ENCODE measurements at regions not wholly inside any gene's neighbourhood (a gene's known extent, or its start where the extent isn't known, plus 50 kb on each side); places are given as distances from the start of the nearest gene placed in this dataset.

DNA sequence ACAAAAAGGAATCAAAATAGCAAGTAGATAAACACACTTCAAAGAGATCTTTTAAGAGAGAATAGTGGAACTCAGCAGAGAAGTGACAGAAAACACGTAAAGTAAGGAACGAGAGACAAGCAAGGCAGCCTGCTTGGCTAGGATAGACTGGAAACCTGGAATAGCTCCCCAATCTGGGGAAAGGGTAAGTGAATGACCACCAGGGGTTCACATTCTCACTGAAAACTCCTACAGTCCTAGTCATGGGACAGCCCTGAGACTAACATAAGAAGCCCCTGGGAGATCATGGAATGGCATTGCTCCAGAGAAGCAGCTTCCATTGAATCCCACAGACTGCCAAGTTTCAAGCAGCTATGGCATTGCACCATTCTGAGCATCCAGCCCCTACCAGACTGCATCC, 363.6 kb upstream of the ARPP21 start:
- Histone ChIP-seq H3K36me3 (replicated peaks; ENCODE audit: low read depth, low read length) (no peaks in the 10 kb centered on the region), H3K4me3 (ENCODE audit: low read length) (no peak overlapping the region), H3K27me3 (ENCODE audit: low read depth, low read length) (no peaks in the 10 kb centered on the region), H3K27ac (ENCODE audit: low read length) (no peak overlapping the region), H3K9ac (ENCODE audit: low read length) (no peak overlapping the region), H3K4me2 (ENCODE audit: low read length) (no peak overlapping the region), H3K4me1 (ENCODE audit: low read length) (no peaks in the 10 kb centered on the region), H4K20me1 (ENCODE audit: insufficient read depth, low read length) (no peaks in the 10 kb centered on the region), H3K79me2 (ENCODE audit: low read length) (no peaks in the 10 kb centered on the region), H2AFZ (ENCODE audit: low read depth, low read length) (no peak overlapping the region), H3K9me3 (ENCODE audit: insufficient read depth, low read length) (0 out of 2 replicates have a peak, but pooled peaks cover 3% of the 10 kb centered on the region)
- TF ChIP-seq EZH2phosphoT487 (IDR thresholded peaks at IDR 0.05; ENCODE audit: low read depth): no peak
- TF ChIP-seq, protein P1, sequence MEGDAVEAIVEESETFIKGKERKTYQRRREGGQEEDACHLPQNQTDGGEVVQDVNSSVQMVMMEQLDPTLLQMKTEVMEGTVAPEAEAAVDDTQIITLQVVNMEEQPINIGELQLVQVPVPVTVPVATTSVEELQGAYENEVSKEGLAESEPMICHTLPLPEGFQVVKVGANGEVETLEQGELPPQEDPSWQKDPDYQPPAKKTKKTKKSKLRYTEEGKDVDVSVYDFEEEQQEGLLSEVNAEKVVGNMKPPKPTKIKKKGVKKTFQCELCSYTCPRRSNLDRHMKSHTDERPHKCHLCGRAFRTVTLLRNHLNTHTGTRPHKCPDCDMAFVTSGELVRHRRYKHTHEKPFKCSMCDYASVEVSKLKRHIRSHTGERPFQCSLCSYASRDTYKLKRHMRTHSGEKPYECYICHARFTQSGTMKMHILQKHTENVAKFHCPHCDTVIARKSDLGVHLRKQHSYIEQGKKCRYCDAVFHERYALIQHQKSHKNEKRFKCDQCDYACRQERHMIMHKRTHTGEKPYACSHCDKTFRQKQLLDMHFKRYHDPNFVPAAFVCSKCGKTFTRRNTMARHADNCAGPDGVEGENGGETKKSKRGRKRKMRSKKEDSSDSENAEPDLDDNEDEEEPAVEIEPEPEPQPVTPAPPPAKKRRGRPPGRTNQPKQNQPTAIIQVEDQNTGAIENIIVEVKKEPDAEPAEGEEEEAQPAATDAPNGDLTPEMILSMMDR (IDR thresholded peaks at IDR 0.05; ENCODE audit: low read depth, low read length): no peak

- Histone ChIP-seq H3K36me3 (replicated peaks; ENCODE audit: low read depth, low read length) (no peaks in the 10 kb centered on the region), H3K27ac (ENCODE audit: low read length) (no peak overlapping the region), H3K9ac (ENCODE audit: low read length) (no peak overlapping the region), H3K4me3 (ENCODE audit: low read length) (no peak overlapping the region), H3K9me3 (ENCODE audit: insufficient read depth, low read length) (0 out of 2 replicates have a peak, but pooled peaks cover 3% of the 10 kb centered on the region), H4K20me1 (ENCODE audit: insufficient read depth, low read length) (no peaks in the 10 kb centered on the region), H3K4me1 (ENCODE audit: low read length) (no peaks in the 10 kb centered on the region), H3K27me3 (ENCODE audit: low read depth, low read length) (no peaks in the 10 kb centered on the region), H2AFZ (ENCODE audit: low read depth, low read length) (no peak overlapping the region), H3K4me2 (ENCODE audit: low read length) (no peak overlapping the region), H3K79me2 (ENCODE audit: low read length) (no peaks in the 10 kb centered on the region)
- no peak for TF ChIP-seq EZH2phosphoT487 (IDR thresholded peaks at IDR 0.05; ENCODE audit: low read depth)
- TF ChIP-seq, protein P1 (IDR thresholded peaks at IDR 0.05; ENCODE audit: low read depth, low read length): no peak
Measured at GRCh38 chr3:35276568-35276967, 362.8 kb upstream of the ARPP21 start.

GRCh38 chr3:35291471-35292236, 347.7 kb upstream of the ARPP21 start:
- Histone ChIP-seq H3K79me2 (ENCODE audit: low read length) (no peaks in the 10 kb centered on the region), H2AFZ (ENCODE audit: low read depth, low read length) (no peak overlapping the region), H3K9ac (ENCODE audit: low read length) (no peak overlapping the region), H3K27me3 (ENCODE audit: low read depth, low read length) (no peaks in the 10 kb centered on the region), H3K36me3 (replicated peaks; ENCODE audit: low read depth, low read length) (no peaks in the 10 kb centered on the region), H3K4me1 (ENCODE audit: low read length) (no peaks in the 10 kb centered on the region), H3K27ac (ENCODE audit: low read length) (no peak overlapping the region), H3K4me2 (ENCODE audit: low read length) (no peak overlapping the region), H4K20me1 (ENCODE audit: insufficient read depth, low read length) (no peaks in the 10 kb centered on the region), H3K4me3 (ENCODE audit: low read length) (no peak overlapping the region), H3K9me3 (ENCODE audit: insufficient read depth, low read length) (no peaks in the 10 kb centered on the region)
- no peak for TF ChIP-seq EZH2phosphoT487 (IDR thresholded peaks at IDR 0.05; ENCODE audit: low read depth)
- TF ChIP-seq, protein P1 (IDR thresholded peaks at IDR 0.05; ENCODE audit: low read depth, low read length): no peak

DNA sequence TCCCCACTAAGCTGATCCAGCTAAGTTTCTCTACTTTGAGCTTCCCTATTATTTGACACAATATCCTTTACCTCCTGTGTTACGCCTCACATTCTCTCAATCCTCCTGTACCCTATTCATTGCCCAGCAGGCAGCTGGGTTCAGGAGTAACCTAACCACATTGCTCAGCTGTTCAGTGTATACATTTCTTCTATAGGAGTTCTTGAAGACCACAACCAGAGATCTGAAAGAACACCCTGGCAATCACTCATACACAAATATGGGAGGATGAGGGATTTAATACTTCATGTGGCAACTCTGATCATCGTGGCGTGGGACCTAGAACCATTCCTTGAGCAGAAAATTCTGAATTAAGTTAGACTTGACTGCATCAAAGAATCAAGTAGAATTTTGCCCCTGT, 346.8 kb upstream of the ARPP21 start:
- no peak overlapping the region for H3K9ac ChIP-seq (ENCODE audit: low read length)
- H3K4me1 ChIP-seq (ENCODE audit: low read length): peaks cover 1% of the 10 kb centered on the region

More for the DNA sequence above, 346.8 kb upstream of the ARPP21 start:
- no peak overlapping the region for H3K4me3 ChIP-seq (ENCODE audit: low read length)
- H3K27me3 ChIP-seq (ENCODE audit: low read depth, low read length): no peaks in the 10 kb centered on the region
- no peaks in the 10 kb centered on the region for H3K36me3 ChIP-seq (replicated peaks; ENCODE audit: low read depth, low read length)
- no peaks in the 10 kb centered on the region for H3K79me2 ChIP-seq (ENCODE audit: low read length)
- H3K4me2 ChIP-seq (ENCODE audit: low read length): no peak overlapping the region
- H4K20me1 ChIP-seq (ENCODE audit: insufficient read depth, low read length): no peaks in the 10 kb centered on the region
- H2AFZ ChIP-seq (ENCODE audit: low read depth, low read length): no peak overlapping the region
- no peak overlapping the region for H3K27ac ChIP-seq (ENCODE audit: low read length)
- TF ChIP-seq, protein P1 (IDR thresholded peaks at IDR 0.05; ENCODE audit: low read depth, low read length): no peak
- no peak for TF ChIP-seq EZH2phosphoT487 (IDR thresholded peaks at IDR 0.05; ENCODE audit: low read depth)
- no peaks in the 10 kb centered on the region for H3K9me3 ChIP-seq (ENCODE audit: insufficient read depth, low read length)
